CD14-positive monocyte (primary cell): ENCODE measurements at regions not wholly inside any gene's neighbourhood (a gene's known extent, or its start where the extent isn't known, plus 50 kb on each side); places are given as distances from the start of the nearest gene placed in this dataset.

Source experiments
- DNase-seq, 3 donors: peaks; one replicate each; pipeline ENCODE4 v3.0.0-alpha.2; 2011 to 2022
- H2AFZ ChIP-seq: 2 replicates; pipeline ENCODE4 v1.6.0; 2012; ENCODE audit warnings: mild to moderate bottlenecking, low read depth, low read length, inconsistent platforms; ENCODE audit not compliant: insufficient read depth, poor library complexity, severe bottlenecking
- H3K27ac ChIP-seq, 2 donors: 1 replicate in 1 of 2; 2 replicates in 1 of 2; pipeline ENCODE4 v1.5.1; 2012 to 2013; ENCODE audit warnings: low read length in 2 of 2, control low read depth in 1 of 2, inconsistent platforms in 1 of 2, low read depth in 1 of 2, mild to moderate bottlenecking in 1 of 2
- H3K27me3 ChIP-seq, 2 donors: one replicate each; pipeline versions ENCODE4 v1.6.0 to v1.6.1; 2011 to 2013; ENCODE audit warnings: low read length in 2 of 2; ENCODE audit not compliant: control insufficient read depth in 2 of 2, insufficient read depth in 2 of 2
- H3K36me3 ChIP-seq, 2 donors: replicated peaks in 1 of 2; 1 replicate in 1 of 2; 2 replicates in 1 of 2; pipeline versions ENCODE4 v1.5.1 to v1.6.1; 2012 to 2013; ENCODE audit warnings: low read length in 2 of 2, control low read depth in 1 of 2, inconsistent platforms in 1 of 2, mild to moderate bottlenecking in 1 of 2; ENCODE audit not compliant: insufficient read depth in 2 of 2, control insufficient read depth in 1 of 2
- H3K4me1 ChIP-seq, 2 donors: 1 replicate in 1 of 2; 2 replicates in 1 of 2; pipeline versions ENCODE4 v1.5.1 to v1.6.1; 2012 to 2013; ENCODE audit warnings: low read length in 2 of 2, control low read depth in 1 of 2, inconsistent platforms in 1 of 2, mild to moderate bottlenecking in 1 of 2, moderate library complexity in 1 of 2; ENCODE audit not compliant: insufficient read depth in 2 of 2, control insufficient read depth in 1 of 2
- H3K4me2 ChIP-seq: replicated peaks from 2 replicates; pipeline ENCODE3; 2012; ENCODE audit warnings: low read length, moderate library complexity, mild to moderate bottlenecking; ENCODE audit not compliant: poor library complexity, severe bottlenecking; ENCODE audit errors: extremely low read depth
- H3K4me3 ChIP-seq, 3 experiments: fragments of 200-600 bp in 1 of 3; sonication (generic) in 1 of 3; replicated peaks in 1 of 3; 1 replicate in 2 of 3; 2 replicates in 1 of 3; pipeline ENCODE4 v1.5.1; 2011 to 2013; ENCODE audit warnings: low read length in 3 of 3, mild to moderate bottlenecking in 3 of 3, control low read depth in 2 of 3, low read depth in 2 of 3, inconsistent platforms in 1 of 3, moderate library complexity in 1 of 3
- H3K79me2 ChIP-seq: 2 replicates; pipeline ENCODE4 v1.6.0; 2012; ENCODE audit warnings: mild to moderate bottlenecking, control low read depth, inconsistent platforms, low read length, moderate library complexity; ENCODE audit not compliant: insufficient read depth
- H3K9ac ChIP-seq: 2 replicates; pipeline ENCODE4 v1.6.0; 2017; ENCODE audit warnings: low read length, mild to moderate bottlenecking; ENCODE audit not compliant: insufficient read depth, poor library complexity, severe bottlenecking
- H3K9me3 ChIP-seq, 2 donors: replicated peaks in 1 of 2; 1 replicate in 1 of 2; 2 replicates in 1 of 2; pipeline versions ENCODE4 v1.5.1 to v1.6.1; 2012 to 2013; ENCODE audit warnings: low read length in 2 of 2, control low read depth in 1 of 2; ENCODE audit not compliant: control insufficient read depth in 1 of 2, insufficient read depth in 1 of 2
- H4K20me1 ChIP-seq: 2 replicates; pipeline ENCODE4 v1.6.0; 2012; ENCODE audit warnings: mild to moderate bottlenecking, low read length, control low read depth, moderate library complexity; ENCODE audit not compliant: insufficient read depth
- H3K27ac Mint-ChIP-seq, 7 donors: one replicate each; pipeline ENCODE4 v1.8.0; 2020; ENCODE audit warnings: mild to moderate bottlenecking in 7 of 7, mixed read lengths in 7 of 7, moderate library complexity in 6 of 7, inconsistent platforms in 2 of 7
- H3K27me3 Mint-ChIP-seq, 3 donors: one replicate each; pipeline ENCODE4 v1.8.0; 2021 to 2022; ENCODE audit warnings: low read depth in 3 of 3, mild to moderate bottlenecking in 3 of 3, mixed read lengths in 3 of 3, moderate library complexity in 3 of 3, inconsistent platforms in 1 of 3
- H3K36me3 Mint-ChIP-seq, 2 donors: one replicate each; pipeline ENCODE4 v1.8.0; 2020; ENCODE audit warnings: mixed read lengths in 2 of 2, inconsistent platforms in 1 of 2, mild to moderate bottlenecking in 1 of 2
- H3K4me1 Mint-ChIP-seq: one replicate; pipeline ENCODE4 v1.8.0; 2020; ENCODE audit warnings: mild to moderate bottlenecking, mixed read lengths
- H3K4me3 Mint-ChIP-seq, 2 donors: one replicate each; pipeline ENCODE4 v1.8.0; 2020; ENCODE audit warnings: mild to moderate bottlenecking in 2 of 2, mixed read lengths in 2 of 2, moderate library complexity in 1 of 2
- H3K9me3 Mint-ChIP-seq, 7 donors: one replicate each; pipeline ENCODE4 v1.8.0; 2020 to 2022; ENCODE audit warnings: mixed read lengths in 7 of 7, mild to moderate bottlenecking in 6 of 7, moderate library complexity in 6 of 7, inconsistent platforms in 2 of 7
- CTCF ChIP-seq: fragments of 200-600 bp; IDR thresholded peaks from one replicate; pipeline ENCODE4 v1.8.0; 2022; ENCODE audit warnings: antibody characterized with exemption, mild to moderate bottlenecking
- WGBS: methylation state at CpG from one replicate; pipeline ENCODE4 v1.1.5; 2013; ENCODE audit warnings: missing lambda C conversion rate; ENCODE audit not compliant: insufficient coverage; 5-methylcytosine and 5-hydroxymethylcytosine counted together
- intact Hi-C, 2 donors: fragments of 100-400 bp; cut with micrococcal nuclease; formaldehyde crosslinking; loops; one replicate each; pipeline versions ENCODE4 v1.15.0 to v1.15.1; 2023

DNA sequence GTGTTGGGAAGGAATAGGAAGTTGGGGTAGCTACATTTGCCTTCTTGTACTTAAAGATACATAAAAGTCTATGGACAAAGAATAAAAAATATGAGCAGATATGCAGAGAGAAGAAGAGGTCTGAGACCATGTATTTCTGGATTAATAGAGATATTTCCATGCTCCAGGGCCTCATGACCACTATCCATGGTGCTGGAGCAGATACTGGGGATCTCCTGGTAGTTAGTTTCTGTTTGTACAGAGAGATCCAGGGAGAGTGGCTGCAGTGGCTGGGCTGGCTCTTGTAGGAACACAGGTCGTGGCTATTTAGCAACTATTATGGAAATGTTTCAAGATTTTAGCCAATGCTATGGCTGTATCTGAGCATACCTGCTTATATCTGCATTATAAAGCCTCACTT lies 184.2 kb upstream of the TMEM161B start:
- Mint-ChIP-seq H3K36me3 (no peaks in the 10 kb centered on the region), H3K27me3 (peaks cover 0 to 1% (median 0%) of the 10 kb centered on the region in 3 donors), H3K4me1 (no peaks in the 10 kb centered on the region), H3K27ac (no peak overlapping the region), H3K9me3 (peaks cover 0 to 6% (median 3%) of the 10 kb centered on the region in 7 donors), H3K4me3 (no peak overlapping the region)
- no peak for TF ChIP-seq CTCF
- 40% methylated on average over 1 of the region's 1 CpG for WGBS
- no peaks in the 10 kb centered on the region for H3K36me3 ChIP-seq
- no peaks in the 10 kb centered on the region for H3K79me2 ChIP-seq
- H4K20me1 ChIP-seq: no peaks in the 10 kb centered on the region
- H3K9me3 ChIP-seq: no peaks in the 10 kb centered on the region
- no peak overlapping the region for H2AFZ ChIP-seq
- intact Hi-C loops: no loop called here
- H3K27me3 ChIP-seq: no peaks in the 10 kb centered on the region
- no peak overlapping the region for H3K4me3 ChIP-seq
- H3K27ac ChIP-seq: no peak overlapping the region
- no peak overlapping the region for H3K4me2 ChIP-seq
- no peaks in the 10 kb centered on the region for H3K4me1 ChIP-seq
- no peak for DNase-seq
- H3K9ac ChIP-seq: no peak overlapping the region

DNA sequence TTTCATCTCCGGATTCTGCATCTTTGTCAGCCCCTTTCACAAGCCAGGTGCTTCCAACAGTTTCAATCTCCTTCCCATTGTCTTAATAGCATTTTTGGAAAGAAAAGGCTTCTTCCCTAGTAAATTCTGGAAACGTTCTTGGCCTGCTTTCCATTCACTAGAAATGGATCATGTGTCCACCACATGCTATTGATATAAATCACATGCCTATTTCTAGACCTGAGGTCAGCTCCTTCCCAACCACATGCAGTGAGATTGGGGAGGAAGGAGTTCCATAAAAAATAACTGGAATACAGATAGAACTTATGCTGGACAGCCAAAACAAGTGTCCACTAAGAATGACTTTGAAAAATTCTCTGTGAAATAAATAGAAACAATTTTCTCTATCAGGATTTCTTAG lies 181.6 kb upstream of the TMEM161B start:
- H3K9me3 Mint-ChIP-seq: peaks cover 0 to 5% (median 3%) of the 10 kb centered on the region in 7 donors
- Histone ChIP-seq H3K4me2 (no peak overlapping the region), H3K4me3 (no peak overlapping the region), H3K9ac (no peak overlapping the region), H3K9me3 (no peaks in the 10 kb centered on the region), H3K27me3 (no peaks in the 10 kb centered on the region), H3K79me2 (no peaks in the 10 kb centered on the region), H2AFZ (no peak overlapping the region), H3K36me3 (no peaks in the 10 kb centered on the region), H3K4me1 (no peaks in the 10 kb centered on the region), H4K20me1 (no peaks in the 10 kb centered on the region), H3K27ac (no peak overlapping the region)
- no peaks in the 10 kb centered on the region for H3K4me1 Mint-ChIP-seq
- no peaks in the 10 kb centered on the region for H3K36me3 Mint-ChIP-seq
- peaks cover 0 to 1% (median 0%) of the 10 kb centered on the region in 3 donors for H3K27me3 Mint-ChIP-seq
- no peak overlapping the region for H3K27ac Mint-ChIP-seq
- DNase-seq: no peak
- TF ChIP-seq CTCF: no peak
- intact Hi-C loops: no loop called here
- no peak overlapping the region for H3K4me3 Mint-ChIP-seq
- WGBS: 80% methylated on average over 1 of the region's 2 CpGs
